Neural progenitor cell (in vitro differentiated cells): ENCODE measurements at regions not wholly inside any gene's neighbourhood (a gene's known extent, or its start where the extent isn't known, plus 50 kb on each side); places are given as distances from the start of the nearest gene placed in this dataset.

ENCODE experiments used
- CTCF ChIP-seq: fragments of 200-600 bp; sonication (generic); IDR thresholded peaks from 2 replicates; pipeline ENCODE4 v1.5.1; 2017; ENCODE audit warnings: antibody characterized with exemption, mild to moderate bottlenecking
- EZH2 ChIP-seq: fragments of 200-600 bp; sonication (generic); IDR thresholded peaks from 2 replicates; pipeline ENCODE4 v1.6.1; 2017; ENCODE audit warnings: antibody characterized with exemption, mild to moderate bottlenecking, moderate library complexity
- EZH2phosphoT487 ChIP-seq: fragments of 200-600 bp; sonication (generic); IDR thresholded peaks from 2 replicates; pipeline ENCODE4 v1.6.1; 2017; ENCODE audit warnings: antibody characterized with exemption

GRCh38 chr6:19153270-19153980 is 683.7 kb upstream of the ID4 start:
- TF ChIP-seq CTCF, result no peak
- TF ChIP-seq EZH2, result no peak
- TF ChIP-seq EZH2phosphoT487, result no peak
